H1 (cell line): ENCODE measurements at regions not wholly inside any gene's neighbourhood (a gene's known extent, or its start where the extent isn't known, plus 50 kb on each side); places are given as distances from the start of the nearest gene placed in this dataset.

Experiments used
- EP300 ChIP-seq, 2 experiments: IDR thresholded peaks; 1 replicate in 1 of 2; 2 replicates in 1 of 2; pipeline ENCODE4 v1.6.1; 2011 to 2012; ENCODE audit warnings: low read depth in 2 of 2, low read length in 2 of 2, mild to moderate bottlenecking in 2 of 2, borderline replicate concordance in 1 of 2, inconsistent platforms in 1 of 2, moderate library complexity in 1 of 2
- POLR2A ChIP-seq, 2 experiments: IDR thresholded peaks; 1 replicate in 1 of 2; 2 replicates in 1 of 2; pipeline ENCODE4 v1.6.1; 2011; ENCODE audit warnings: low read depth in 2 of 2, low read length in 2 of 2, mild to moderate bottlenecking in 2 of 2; ENCODE audit errors: control extremely low read depth in 1 of 2
- POLR2AphosphoS5 ChIP-seq: IDR thresholded peaks from 2 replicates; pipeline ENCODE4 v1.6.1; 2011; ENCODE audit warnings: low read depth, low read length
- RAD21 ChIP-seq, 2 experiments: IDR thresholded peaks in 1 of 2; conservative IDR thresholded peaks in 1 of 2; 2 replicates each; pipeline ENCODE4 v1.6.1; 2011; ENCODE audit warnings: low read depth in 2 of 2, low read length in 2 of 2, improper control_type of control experiment in 1 of 2, inconsistent platforms in 1 of 2, mild to moderate bottlenecking in 1 of 2, moderate library complexity in 1 of 2
- RBBP5 ChIP-seq: IDR thresholded peaks from 2 replicates; pipeline ENCODE4 v1.7.1; 2012; ENCODE audit warnings: low read depth, mild to moderate bottlenecking, inconsistent platforms, low read length, moderate library complexity, borderline replicate concordance
- SRF ChIP-seq: IDR thresholded peaks from 2 replicates; pipeline ENCODE4 v1.6.1; 2011; ENCODE audit warnings: mild to moderate bottlenecking, low read depth, low read length, moderate library complexity
- TAF1 ChIP-seq: IDR thresholded peaks from 2 replicates; pipeline ENCODE4 v1.6.1; 2011; ENCODE audit warnings: mild to moderate bottlenecking, low read depth, low read length
- TAF7 ChIP-seq: optimal IDR thresholded peaks from 2 replicates; pipeline ENCODE3; 2011; ENCODE audit warnings: low read depth, mild to moderate bottlenecking, inconsistent platforms, low read length, moderate library complexity, borderline replicate concordance
- ZNF274 ChIP-seq: IDR thresholded peaks from 2 replicates; pipeline ENCODE4 v1.7.0; 2012; ENCODE audit warnings: low read length, borderline replicate concordance; ENCODE audit errors: extremely low read depth
- TF ChIP-seq, protein P1 (sequence below), 3 experiments: IDR thresholded peaks; 1 replicate in 2 of 3; 2 replicates in 1 of 3; pipeline versions ENCODE4 v1.5.1 to v1.6.1; 2011; ENCODE audit warnings: low read length in 3 of 3, mild to moderate bottlenecking in 3 of 3, inconsistent platforms in 2 of 3, low read depth in 1 of 3, moderate library complexity in 1 of 3; ENCODE audit not compliant: insufficient read depth in 1 of 3; ENCODE audit errors: control extremely low read depth in 1 of 3
- TF ChIP-seq, protein P2 (sequence below): IDR thresholded peaks from 2 replicates; pipeline ENCODE4 v1.6.1; 2012; ENCODE audit warnings: inconsistent platforms

DNA sequence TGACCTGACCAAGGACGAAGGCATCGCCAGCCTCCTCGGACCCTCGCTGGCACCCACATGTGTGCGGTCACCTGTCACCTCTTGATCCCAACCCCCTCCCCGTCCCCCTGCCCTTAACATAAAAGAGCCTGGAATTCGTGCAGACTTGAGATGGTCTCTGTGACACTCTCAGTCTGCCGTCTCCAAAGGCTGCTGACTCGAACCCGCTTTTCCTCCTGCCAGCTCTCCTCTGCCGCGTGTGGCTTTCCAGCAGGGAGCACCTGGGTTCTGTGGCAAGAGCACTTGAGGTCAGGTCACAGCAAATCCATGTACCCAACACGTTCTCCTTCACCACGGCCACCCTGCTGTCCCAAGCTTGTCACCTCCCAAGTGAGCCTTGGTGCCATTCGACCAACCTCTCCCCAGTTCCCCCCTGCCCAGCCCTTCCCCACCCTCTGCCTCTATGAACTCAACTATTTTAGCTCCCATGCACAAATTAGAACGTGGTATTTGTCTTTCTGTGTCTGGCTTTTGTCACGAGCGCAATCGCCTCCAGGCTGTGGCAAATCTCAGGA is 207.6 kb downstream of the BRD1 start:
- TF ChIP-seq, protein P1, sequence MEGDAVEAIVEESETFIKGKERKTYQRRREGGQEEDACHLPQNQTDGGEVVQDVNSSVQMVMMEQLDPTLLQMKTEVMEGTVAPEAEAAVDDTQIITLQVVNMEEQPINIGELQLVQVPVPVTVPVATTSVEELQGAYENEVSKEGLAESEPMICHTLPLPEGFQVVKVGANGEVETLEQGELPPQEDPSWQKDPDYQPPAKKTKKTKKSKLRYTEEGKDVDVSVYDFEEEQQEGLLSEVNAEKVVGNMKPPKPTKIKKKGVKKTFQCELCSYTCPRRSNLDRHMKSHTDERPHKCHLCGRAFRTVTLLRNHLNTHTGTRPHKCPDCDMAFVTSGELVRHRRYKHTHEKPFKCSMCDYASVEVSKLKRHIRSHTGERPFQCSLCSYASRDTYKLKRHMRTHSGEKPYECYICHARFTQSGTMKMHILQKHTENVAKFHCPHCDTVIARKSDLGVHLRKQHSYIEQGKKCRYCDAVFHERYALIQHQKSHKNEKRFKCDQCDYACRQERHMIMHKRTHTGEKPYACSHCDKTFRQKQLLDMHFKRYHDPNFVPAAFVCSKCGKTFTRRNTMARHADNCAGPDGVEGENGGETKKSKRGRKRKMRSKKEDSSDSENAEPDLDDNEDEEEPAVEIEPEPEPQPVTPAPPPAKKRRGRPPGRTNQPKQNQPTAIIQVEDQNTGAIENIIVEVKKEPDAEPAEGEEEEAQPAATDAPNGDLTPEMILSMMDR (IDR thresholded peaks at IDR 0.05; ENCODE audit: control extremely low read depth in 1 of 3, insufficient read depth in 1 of 3, low read depth in 1 of 3, low read length in 3 of 3) = no peak
- TF ChIP-seq RAD21 (IDR thresholded peaks at IDR 0.05 in 1 of 2, conservative IDR thresholded peaks at IDR 0.05 in 1 of 2; ENCODE audit: low read depth in 2 of 2, low read length in 2 of 2) (no peak), ZNF274 (no peak), EP300 (IDR thresholded peaks at IDR 0.05; ENCODE audit: borderline replicate concordance in 1 of 2, low read depth in 2 of 2, low read length in 2 of 2) (no peak), SRF (no peak), TAF7 (no peak), TAF1 (no peak), POLR2AphosphoS5 (no peak), RBBP5 (no peak), POLR2A (IDR thresholded peaks at IDR 0.05; ENCODE audit: control extremely low read depth in 1 of 2, low read depth in 2 of 2, low read length in 2 of 2) (no peak)
- TF ChIP-seq, protein P2, sequence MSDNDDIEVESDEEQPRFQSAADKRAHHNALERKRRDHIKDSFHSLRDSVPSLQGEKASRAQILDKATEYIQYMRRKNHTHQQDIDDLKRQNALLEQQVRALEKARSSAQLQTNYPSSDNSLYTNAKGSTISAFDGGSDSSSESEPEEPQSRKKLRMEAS = no peak
